Raji (cell line): ENCODE measurements at regions not wholly inside any gene's neighbourhood (a gene's known extent, or its start where the extent isn't known, plus 50 kb on each side); places are given as distances from the start of the nearest gene placed in this dataset.

Experiments
- POLR2A ChIP-seq: IDR thresholded peaks from 2 replicates; pipeline ENCODE4 v1.6.1; 2011; ENCODE audit warnings: low read depth, low read length, control low read depth; ENCODE audit not compliant: insufficient read depth

GRCh38 chr13:90142251-90142650 is 1205.2 kb upstream of the MIR17HG start:
- TF ChIP-seq POLR2A = no peak

- TF ChIP-seq POLR2A = no peak
These were observed 1193.1 kb upstream of the MIR17HG start for GRCh38 chr13:90154311-90154960.

DNA sequence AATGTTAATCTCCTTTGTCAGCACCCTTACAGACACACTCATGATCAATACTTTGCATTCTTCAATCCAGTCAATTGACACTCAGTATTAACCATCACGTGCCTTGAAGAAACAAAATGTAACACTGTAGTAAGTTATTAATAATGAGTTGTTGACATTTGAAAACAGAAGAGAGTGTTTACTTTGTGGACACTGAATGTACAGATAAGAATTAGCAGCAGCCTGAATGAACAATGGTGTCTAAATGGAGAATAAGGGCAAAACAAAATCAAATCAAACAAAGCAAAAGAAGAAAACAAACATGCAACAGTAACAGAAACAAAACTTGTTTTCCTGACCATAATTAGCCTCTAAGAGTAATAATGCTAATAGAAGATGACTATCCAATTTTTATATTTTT is 1191.1 kb upstream of the MIR17HG start:
- TF ChIP-seq POLR2A = no peak

GRCh38 chr13:90168953-90169352 is 1178.5 kb upstream of the MIR17HG start:
- TF ChIP-seq POLR2A = no peak

DNA sequence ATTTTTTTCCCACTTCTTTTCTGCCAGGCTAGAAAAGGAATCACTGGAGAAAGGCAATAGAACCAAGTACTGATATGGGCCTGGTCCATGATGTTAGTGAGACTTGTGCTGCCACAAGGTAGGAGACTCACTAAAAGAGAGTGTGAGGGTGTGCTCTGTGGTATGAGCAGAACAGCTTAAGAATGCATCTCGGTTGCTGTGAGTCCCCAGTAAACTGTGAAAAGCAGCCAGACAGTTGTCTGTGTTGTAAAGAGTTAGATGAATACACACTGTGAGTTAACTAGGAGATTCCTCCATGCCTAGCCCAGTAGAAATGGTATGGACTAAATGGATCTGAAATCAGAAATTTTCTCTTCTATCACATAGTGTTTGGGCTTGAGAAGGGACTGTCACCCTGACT is 1177.3 kb upstream of the MIR17HG start:
- no peak for TF ChIP-seq POLR2A

DNA sequence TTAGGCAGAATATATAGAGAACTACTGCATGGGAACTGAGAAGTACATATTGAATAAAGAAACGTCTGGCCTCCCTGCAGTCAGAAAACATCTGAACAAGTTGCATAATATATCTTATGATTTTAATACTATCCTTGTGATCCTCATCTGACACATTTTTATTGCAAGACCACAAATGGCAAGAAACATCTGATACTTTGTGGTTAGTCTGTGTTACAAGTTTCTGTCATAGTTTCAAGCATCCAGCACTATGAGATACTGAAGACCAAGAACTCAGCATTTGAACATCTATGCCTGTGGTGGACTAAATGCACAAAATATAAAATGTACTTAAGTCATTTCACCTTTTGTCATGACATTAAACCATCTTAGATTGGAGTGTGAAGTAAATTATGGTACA is 1175.8 kb upstream of the MIR17HG start:
- no peak for TF ChIP-seq POLR2A

- no peak for TF ChIP-seq POLR2A
These were observed 1170.0 kb upstream of the MIR17HG start for GRCh38 chr13:90177512-90177911.

DNA sequence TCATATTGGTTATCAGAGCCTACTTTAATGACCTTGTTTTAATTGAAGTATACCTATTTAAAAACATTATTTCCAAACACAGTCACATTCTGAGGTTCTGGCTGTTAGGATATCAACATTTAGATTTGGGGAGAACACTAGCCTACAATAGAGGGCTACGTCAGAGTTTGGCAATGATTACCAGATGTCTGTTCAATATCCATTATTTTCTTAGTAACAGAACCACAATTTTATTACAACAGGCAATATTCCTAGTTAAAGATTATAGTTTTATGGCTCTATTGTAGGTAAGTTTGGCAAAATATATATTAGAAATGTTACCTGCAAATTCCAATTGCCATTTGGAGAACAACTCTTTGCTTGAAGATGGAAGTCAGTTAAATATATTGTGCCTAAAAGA is 1163.1 kb upstream of the MIR17HG start:
- no peak for TF ChIP-seq POLR2A

DNA sequence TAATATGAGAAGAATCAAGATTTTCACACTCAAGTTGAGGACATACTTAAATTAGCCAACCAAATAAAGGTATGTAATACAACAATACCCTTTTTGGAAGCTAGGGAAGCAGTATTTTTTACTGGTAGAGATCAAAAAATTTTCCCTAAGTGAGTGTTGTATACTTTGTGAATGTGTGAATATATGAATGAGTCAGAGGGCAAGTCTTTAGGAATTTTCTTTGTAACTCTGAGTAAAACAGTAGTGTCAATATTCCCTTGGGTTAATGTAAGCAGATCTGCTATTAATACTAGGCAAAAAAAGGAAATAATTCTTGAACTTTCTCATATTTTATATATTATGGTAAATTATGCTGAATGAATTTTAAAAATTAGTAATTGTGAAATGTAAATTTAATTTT is 1161.8 kb upstream of the MIR17HG start:
- TF ChIP-seq POLR2A = no peak

- TF ChIP-seq POLR2A = no peak
These were observed 1159.8 kb upstream of the MIR17HG start for GRCh38 chr13:90187478-90188350.

DNA sequence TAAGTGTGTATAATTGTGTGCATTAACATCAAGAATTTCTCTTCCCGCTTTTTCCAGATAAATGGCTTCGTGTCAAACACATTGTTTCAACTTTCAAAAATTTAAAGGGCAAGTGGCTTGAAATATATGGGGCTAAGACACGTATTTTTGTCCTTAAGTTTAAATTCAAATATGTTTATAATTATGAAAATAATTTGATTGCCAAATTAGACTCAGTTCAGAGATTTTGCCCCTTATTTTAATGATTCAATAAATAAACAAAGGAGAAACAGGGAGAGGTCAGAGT is 1159.2 kb upstream of the MIR17HG start:
- no peak for TF ChIP-seq POLR2A

DNA sequence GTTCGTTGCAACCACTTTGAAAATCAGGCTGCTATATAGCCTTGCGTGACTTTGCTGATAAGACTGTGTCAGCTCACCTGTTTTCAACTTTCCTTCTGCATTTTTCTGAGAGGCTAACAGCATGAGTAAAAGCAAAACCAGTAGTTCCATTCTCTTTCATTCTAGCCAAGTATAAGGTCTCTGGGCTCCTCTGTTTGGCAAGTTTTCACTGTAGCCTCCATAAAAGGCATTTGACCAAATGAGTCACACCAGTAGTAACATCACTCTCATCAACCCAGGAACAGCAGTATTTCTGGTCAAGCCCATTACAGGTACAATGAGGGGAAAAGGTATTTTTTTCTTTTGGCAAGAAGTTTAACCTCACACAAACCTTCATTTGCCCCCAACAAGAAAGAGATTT is 1149.8 kb upstream of the MIR17HG start:
- no peak for TF ChIP-seq POLR2A

DNA sequence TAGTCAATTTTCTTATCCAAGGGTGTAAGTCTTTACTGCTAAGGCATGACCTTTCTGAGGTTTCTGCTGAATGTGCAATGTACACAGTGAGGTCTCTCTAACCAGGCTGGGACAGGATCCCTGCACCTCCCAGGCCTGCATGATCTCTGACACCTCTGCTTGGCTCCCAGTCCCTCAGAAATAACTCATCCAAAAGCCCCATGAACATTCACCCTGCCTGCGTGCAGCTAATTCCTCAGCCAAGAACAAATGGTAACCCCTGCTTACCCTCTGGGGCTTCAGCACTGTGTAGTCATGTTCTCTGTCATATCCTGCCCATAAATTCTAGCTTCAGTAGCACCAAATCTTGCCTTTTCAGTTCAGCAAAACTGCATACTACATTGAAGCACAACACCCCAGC is 1146.3 kb upstream of the MIR17HG start:
- no peak for TF ChIP-seq POLR2A

GRCh38 chr13:90201676-90202460 is 1145.6 kb upstream of the MIR17HG start:
- TF ChIP-seq POLR2A = no peak

DNA sequence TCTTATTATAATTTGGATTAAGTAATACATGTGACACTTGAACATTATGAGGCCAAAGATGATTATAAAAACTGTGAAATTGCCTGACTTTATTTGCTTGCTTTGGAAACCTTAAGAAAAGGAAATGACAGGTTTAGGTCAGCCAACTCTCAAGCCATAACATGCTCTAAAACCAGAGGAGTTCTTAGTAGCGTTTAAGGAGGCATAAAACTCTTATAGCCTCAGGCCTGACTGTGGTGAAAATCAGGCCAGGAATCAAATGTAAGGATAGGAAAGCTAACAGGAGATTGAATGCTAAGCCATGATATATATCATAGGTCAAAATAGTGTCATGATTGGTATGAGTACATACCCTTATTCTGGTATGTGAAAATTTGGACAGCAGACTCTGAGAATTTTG is 1142.4 kb upstream of the MIR17HG start:
- no peak for TF ChIP-seq POLR2A

DNA sequence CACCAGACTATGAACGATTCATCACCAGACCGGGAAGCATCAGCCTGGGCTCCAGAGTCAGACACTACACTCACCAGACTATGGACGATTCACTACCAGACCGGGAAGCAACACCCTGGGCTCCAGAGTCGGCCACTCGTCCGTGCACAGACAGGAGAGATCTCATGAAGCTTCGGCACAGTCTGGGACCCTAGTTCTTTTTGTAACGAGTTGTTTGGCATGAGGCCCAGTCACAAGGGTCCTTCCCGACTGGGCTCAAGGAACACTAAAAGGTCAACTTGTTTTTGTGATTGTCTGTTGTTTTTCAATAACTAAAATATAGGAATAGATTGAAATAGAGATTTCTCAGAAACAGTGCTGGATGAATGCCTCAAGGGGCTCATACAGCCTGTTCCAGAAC is 1141.6 kb upstream of the MIR17HG start:
- TF ChIP-seq POLR2A = no peak

- no peak for TF ChIP-seq POLR2A
These were observed 1130.2 kb upstream of the MIR17HG start for GRCh38 chr13:90217275-90217674.

GRCh38 chr13:90222758-90223157 is 1124.7 kb upstream of the MIR17HG start:
- no peak for TF ChIP-seq POLR2A
